Hepatic stellate cell (primary cell): ENCODE measurements at regions not wholly inside any gene's neighbourhood (a gene's known extent, or its start where the extent isn't known, plus 50 kb on each side); places are given as distances from the start of the nearest gene placed in this dataset.
"Not testable (repeated sequence)": the region's sequence is repeated elsewhere in the genome, so short reads cannot be mapped to it uniquely, and the experiment has no call there.

ENCODE experiments used
- DNase-seq: peaks from one replicate; pipeline ENCODE4 v3.0.0; 2011; ENCODE audit warnings: low spot score

DNA sequence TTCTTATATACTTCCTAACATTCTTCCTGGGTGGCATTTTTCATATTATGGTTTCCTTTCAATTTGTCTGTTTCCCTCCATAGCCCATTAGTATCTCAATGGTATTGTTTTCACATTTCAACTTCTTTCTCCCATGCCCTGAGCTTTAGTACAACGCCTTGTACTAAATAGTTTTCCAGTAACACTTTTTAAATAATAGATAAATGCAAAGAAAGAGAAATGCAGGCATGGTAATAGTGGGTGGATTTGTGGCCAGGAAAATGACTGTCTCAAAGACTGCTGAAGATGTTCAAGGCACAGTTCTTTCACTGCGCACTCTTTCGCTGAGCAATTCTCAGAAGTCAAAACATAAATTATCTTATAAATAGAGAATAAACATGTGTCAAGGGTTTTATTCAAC lies 145.1 kb downstream of the LCA5 start:
- no peak for DNase-seq

DNA sequence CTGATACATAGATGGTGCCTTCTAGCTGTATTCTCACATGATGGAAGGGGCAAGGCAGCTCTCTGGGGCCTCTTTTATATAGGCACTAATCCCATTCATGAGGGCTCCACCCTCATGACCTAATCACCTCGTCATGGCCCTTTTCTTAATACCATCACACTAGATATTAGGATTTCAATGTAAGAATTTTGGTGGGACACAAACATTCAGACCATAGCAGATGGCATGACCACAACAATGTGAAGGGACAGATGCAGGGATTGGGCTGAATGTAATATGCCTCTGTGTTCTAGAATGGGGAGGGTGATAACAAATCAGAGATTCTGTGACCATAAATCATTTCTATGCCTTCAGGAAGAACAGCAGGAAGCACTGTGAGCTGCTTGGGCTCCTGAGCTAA lies 145.8 kb downstream of the LCA5 start:
- no peak for DNase-seq

- no peak for DNase-seq
Observed at GRCh38 chr6:79385893-79386292, 151.3 kb downstream of the LCA5 start.

DNA sequence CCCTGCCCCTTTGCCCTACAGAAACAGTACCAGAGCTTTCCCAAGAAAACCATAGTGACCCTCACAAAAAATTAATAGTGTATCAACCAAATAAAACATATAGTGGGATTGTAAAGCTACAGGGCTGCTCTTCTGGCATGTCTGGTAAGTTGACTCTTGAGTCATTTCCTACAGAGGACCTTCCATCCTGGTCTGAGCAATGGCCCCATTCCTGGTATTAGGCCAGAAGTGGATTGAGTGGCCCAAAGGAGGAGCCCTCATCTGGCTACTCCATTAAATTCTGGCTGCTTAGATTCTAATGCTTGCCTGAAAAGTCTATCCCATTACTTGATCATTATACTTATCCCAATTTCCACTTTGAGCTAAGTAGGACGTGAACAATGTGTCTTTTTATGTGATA lies 150.9 kb upstream of the HMGN3 start:
- no peak for DNase-seq

DNA sequence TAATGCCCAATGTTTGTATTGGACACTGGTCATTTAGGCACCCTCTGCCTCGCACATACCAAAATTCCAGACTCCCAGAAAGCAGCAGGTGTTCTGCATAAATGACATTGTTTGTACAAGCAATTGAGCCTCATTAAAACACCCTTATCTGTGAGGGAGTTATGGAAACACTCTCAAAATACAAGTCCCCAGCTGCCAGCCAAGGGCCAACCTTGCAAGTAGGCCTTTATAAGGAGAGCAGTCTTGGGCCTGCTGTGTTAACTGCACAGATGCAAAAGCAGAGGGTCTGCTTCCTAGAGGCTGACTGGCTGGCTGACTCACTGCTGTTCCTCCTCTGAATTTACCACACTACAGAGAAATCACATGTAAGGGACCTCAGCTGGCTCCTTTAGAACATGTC lies 150.4 kb upstream of the HMGN3 start:
- no peak for DNase-seq

DNA sequence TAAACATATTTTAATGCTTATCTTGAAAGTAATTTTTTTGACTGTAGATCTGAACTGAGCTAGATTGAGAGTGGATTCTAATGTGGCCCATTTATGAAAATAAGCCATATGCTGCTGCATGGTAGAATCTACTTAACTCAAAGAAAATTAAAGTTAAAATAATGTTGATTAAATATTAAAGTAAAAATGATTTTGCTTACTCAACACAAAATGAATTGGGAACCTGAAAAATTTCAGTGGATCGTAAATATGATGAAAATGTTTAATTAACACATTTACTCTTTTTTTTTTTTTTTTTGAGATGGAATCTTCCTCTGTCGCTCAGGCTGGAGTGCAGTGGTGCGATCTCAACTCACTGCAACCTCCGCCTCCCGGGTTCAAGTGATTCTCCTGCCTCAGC lies 144.5 kb upstream of the HMGN3 start:
- no peak for DNase-seq

GRCh38 chr6:79377888-79378348 lies 143.4 kb upstream of the HMGN3 start:
- DNase-seq: no peak

DNA sequence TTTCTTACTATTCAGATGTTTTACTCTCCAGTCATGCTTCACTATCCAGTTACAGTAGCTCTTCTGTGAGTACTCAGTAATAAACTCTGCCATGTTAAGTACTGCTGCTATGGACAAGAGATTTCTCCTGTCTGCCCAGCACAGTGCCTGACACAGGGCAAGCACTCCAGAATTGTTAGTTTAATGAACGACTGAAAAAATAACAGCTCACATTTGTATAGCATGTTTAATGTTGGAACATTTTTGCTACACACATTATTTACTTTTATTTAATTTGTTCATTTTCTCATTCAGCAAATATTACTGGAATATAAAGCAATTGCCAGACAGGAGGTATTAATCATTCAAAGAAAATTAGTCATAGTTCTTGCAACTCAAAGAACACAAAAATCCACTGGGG lies 142.6 kb upstream of the HMGN3 start:
- no peak for DNase-seq

DNA sequence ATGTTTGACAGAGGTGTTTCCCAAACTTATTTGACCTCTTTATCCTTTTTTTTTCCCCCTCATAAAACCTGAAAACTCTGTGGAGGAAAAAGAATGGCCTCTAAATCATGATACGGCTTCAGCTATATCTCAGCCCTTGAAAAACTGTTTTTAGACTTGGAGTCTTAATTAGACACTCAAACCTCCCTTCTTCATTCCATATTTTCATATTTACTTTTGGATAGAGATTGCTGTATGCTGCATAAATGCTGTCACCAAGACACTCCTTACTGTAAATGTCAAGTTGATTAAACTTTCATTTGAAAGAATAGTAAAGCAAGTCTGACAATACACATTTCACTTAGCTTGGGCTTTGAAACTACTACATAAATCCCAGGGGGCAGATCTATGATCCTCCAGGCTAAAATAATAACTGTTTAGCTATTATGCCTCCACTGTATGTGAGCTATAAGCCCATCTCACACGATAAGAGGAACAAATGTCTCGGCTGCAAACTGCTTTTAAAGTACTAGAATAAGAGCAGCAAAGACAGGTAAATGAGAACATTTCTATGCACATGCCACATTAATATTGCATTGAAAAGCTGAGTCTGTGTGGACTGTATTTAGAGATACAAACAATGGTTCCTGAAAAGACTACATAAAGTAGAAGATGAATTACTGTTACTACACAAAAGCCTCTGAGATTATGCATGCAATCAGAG lies 141.3 kb upstream of the HMGN3 start:
- no peak for DNase-seq

DNA sequence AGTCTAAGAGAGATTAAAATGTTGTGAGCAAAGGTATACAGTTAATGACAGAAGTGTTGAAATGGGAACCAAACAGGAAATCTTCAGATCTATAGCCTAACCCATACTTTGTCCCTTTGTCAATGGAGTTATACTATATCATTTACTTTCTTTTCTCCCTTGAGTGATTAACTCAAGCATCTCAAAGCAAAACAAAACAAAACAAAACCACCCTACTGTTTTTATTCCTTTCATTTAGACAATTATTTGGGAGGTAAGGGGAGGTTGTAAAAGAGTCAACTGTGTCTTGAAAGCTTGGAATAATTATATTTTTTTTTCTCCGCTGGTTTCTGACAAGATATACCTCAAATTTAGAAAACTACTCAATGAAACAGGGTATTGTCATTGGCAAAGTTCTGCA lies 139.8 kb upstream of the HMGN3 start:
- no peak for DNase-seq

GRCh38 chr6:79373880-79374279 lies 139.4 kb upstream of the HMGN3 start:
- no peak for DNase-seq

GRCh38 chr6:79373246-79373645 lies 138.8 kb upstream of the HMGN3 start:
- DNase-seq: no peak

DNA sequence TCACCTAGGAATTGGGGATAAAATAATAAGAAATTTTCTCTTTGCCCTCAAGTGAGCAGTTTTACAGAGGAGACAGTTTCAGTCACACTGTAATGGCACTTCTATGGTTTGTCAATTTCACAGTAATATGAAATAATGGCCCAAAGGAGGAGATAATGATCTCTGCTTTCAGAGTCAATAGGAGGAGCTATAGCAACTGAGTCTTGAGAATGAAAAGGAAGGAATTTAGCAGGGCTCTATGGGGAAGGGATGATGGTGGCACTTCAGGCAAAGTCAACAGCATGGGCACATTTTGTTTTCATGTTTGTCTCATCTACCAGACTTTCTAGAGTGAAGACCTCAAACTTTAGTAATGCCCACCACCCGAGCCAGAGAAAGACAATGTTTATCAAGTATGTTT lies 138.3 kb upstream of the HMGN3 start:
- DNase-seq: no peak

GRCh38 chr6:79369026-79369425 lies 134.5 kb upstream of the HMGN3 start:
- no peak for DNase-seq

DNA sequence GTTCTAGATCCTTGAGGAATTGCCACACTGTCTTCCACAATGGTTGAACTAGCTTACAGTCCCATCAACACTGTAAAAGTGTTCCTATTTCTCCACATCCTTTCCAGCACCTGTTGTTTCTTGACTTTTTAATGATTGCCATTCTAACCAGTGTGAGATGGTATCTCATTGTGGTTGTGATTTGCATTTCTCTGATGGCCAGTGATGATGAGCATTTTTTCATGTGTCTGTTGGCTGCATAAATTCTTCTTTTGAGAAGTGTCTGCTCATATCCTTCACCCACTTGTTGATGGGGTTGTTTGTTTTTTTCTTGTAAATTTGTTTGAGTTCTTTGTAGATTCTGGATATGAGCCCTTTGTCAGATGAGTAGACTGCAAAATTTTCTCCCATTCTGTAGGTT lies 129.0 kb upstream of the HMGN3 start:
- not testable (repeated sequence) for DNase-seq

GRCh38 chr6:79361074-79361473 lies 126.6 kb upstream of the HMGN3 start:
- DNase-seq: not testable (repeated sequence)

DNA sequence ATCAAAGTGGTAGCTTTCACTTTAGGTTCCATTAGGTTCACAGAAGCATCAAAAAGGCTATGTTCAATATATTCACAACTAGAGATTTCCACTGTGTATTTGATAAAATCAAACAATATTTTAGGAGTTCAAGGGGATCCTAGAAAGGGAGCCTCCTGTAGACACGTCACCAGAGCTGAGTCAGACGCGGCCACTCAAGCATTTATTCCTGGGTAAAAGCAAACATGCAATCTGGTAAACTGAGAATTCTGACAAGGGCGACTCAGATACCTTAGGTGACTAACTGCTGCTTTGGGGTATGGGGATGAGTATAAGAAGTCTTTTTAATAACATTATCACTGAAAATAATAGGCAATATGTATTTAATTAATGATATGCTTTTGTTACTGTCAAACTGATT lies 118.7 kb upstream of the HMGN3 start:
- DNase-seq: no peak

DNA sequence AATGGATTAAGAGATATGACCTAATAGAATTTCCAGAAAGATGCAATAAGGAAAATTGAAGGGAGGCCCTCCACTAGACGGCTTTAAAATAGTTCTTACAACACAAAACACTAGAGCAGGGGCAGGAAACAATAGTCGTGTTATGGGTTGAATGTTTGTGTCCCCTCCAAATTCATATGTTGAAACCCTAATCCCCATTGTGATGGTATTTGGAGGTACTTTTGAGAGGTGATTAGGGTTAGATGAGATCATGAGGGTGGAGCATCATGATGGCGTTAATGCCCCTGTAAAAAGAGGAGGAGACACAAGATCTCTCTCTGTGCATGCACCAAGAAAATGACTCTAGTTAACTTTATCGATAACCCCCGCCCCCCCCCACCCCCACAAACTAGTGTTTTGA lies 104.0 kb upstream of the HMGN3 start:
- no peak for DNase-seq

GRCh38 chr6:79335133-79335674 lies 100.7 kb upstream of the HMGN3 start:
- DNase-seq: no peak

- no peak for DNase-seq
Observed at GRCh38 chr6:79334674-79335073, 100.2 kb upstream of the HMGN3 start.

DNA sequence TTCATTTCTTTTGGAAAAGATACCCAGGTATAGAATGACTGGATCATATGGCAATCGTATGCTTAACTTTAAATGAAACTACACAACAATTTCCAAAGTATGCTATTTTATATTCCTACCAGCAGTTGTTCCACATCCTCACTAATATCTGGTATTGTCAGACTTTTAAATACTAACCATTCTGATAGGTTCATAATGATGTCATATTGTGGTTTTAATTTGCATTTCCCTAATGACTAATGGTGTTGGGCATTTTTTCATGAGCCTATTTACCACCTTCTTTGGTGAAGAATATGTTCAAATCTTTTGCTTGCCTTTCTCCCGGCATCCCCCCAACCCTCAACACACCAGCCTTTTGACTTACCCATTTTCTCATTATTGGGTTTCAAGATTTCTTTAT lies 96.2 kb upstream of the HMGN3 start:
- no peak for DNase-seq

GRCh38 chr6:79313254-79313653 lies 78.8 kb upstream of the HMGN3 start:
- DNase-seq: no peak

DNA sequence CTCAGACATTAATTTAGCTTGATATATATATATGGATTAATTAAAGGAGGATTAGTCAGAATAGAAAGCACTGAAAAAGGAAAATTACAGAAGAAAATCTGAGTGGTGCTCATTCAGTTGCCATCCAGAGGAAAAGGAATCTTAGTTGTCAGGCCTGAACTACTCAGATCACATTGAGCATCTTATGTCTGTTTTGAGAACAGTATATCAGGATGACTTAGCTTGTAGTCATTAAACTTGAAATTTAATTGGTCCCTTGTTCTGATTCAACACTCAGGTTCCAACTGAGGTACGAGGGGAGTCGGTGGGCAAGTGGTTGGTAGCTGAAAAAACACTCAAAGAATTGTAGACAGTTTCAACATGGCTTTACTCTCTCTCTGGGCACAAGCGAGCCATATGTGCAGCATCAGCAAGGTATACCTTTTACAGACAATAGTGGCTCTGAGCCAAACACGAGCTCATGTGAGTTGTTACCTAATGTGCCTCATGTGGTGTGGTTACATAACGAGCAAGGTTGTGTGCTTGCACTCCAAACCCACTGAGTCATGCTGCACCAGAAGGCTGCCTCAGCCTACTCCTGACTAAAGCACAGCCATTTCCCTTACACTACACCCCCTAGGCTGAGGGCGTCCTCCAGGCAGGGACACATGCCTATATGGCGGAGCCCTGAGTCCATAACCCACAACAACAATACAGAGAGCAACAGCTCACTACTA lies 73.0 kb upstream of the HMGN3 start:
- no peak for DNase-seq

GRCh38 chr6:79305020-79305419 lies 70.5 kb upstream of the HMGN3 start:
- DNase-seq: no peak
